Astrocyte of the spinal cord (primary cell): ENCODE measurements at regions not wholly inside any gene's neighbourhood (a gene's known extent, or its start where the extent isn't known, plus 50 kb on each side); places are given as distances from the start of the nearest gene placed in this dataset.

Experiments
- DNase-seq: peaks from one replicate; pipeline ENCODE4 v3.0.0; 2011; ENCODE audit warnings: low read depth, low spot score
- H3K4me3 ChIP-seq: 2 replicates; pipeline ENCODE4 v1.5.1; 2011; ENCODE audit warnings: low read depth, mild to moderate bottlenecking, low read length, moderate library complexity
- in situ Hi-C: cut with HindIII; loops from 2 replicates; pipeline ENCODE4 v1.10.0; 2017; ENCODE audit warnings: low sequenced_read_pairs
- TF ChIP-seq, protein P1 (sequence below): IDR thresholded peaks from 2 replicates; pipeline ENCODE4 v1.5.1; 2012; ENCODE audit warnings: low read depth, mild to moderate bottlenecking, low read length, inconsistent platforms

DNA sequence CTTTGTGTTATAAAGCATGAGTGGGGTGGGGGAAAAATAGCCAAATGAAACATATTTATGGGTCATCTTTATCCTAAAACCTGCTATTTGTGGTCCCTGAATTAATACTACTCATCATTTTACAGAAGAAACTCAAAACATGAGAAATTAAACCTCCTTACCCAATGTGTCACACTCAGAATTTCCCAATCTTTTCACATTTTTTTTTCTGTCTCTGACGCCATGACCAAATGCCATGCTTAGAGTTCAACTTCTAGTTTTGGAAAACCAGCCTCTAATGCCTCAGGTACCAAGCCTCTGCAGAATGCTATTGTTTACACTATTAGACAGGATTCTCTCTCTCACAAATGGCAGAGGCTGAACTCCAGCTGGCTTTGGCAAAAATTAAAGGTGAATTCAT is 505.5 kb upstream of the WWC1 start:
- TF ChIP-seq, protein P1, sequence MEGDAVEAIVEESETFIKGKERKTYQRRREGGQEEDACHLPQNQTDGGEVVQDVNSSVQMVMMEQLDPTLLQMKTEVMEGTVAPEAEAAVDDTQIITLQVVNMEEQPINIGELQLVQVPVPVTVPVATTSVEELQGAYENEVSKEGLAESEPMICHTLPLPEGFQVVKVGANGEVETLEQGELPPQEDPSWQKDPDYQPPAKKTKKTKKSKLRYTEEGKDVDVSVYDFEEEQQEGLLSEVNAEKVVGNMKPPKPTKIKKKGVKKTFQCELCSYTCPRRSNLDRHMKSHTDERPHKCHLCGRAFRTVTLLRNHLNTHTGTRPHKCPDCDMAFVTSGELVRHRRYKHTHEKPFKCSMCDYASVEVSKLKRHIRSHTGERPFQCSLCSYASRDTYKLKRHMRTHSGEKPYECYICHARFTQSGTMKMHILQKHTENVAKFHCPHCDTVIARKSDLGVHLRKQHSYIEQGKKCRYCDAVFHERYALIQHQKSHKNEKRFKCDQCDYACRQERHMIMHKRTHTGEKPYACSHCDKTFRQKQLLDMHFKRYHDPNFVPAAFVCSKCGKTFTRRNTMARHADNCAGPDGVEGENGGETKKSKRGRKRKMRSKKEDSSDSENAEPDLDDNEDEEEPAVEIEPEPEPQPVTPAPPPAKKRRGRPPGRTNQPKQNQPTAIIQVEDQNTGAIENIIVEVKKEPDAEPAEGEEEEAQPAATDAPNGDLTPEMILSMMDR: no peak
- DNase-seq: no peak
- H3K4me3 ChIP-seq: no peak overlapping the region
- in situ Hi-C loops: no loop called here

DNA sequence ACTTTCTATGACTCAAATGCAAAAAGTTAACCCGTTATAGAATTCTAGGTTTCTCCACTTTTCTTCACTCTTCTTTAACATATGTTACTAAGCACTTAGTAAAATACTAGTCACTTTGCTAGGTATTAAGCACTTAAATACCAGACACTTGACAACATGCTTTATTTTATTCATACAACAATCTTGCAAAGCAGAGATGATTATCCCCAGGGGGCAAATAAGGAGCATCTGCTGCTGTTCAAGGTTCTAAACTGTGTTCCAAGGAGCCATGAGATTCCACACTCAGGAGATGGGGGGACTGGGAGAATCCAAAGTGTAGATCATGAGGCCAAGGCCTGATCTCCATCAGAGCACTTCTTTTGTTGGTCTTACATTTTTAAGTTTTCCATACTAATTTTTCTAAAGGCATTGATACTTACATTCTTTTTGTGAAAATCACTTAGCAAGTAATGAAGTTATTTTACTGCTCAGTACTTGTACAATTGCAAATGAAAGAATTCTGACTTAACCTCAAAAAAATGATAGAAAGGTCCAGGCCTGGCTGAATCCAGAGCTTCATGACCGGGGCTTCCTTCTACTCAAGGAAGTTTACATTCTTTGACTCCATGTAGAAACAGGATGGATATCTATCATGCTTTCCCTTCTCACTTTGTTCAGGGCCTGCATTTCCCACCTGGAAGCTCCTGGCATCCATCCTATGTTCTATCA is 504.4 kb upstream of the WWC1 start:
- in situ Hi-C loops: no loop called here
- TF ChIP-seq, protein P1: no peak
- no peak overlapping the region for H3K4me3 ChIP-seq
- no peak for DNase-seq

DNA sequence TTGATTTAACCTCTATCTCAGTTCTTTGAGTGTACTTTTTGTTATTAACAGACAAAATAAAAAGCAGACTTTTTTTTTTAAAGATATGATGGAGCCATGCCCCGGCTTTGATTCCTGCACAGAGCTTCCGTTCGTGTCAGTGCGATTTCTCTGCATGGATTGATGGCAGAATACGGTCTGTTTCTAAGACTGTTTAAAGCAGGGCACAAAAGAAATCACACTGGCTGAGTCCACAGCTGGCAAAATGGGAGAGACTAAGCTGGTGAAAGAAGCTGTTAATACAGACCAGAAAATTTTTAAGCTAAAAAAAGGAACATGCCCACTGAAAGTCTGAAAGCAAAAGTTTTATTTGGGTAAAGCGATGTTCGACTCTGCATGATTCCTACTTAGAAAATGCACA is 501.4 kb upstream of the WWC1 start:
- H3K4me3 ChIP-seq: no peak overlapping the region
- in situ Hi-C loops: no loop called here
- no peak for DNase-seq
- TF ChIP-seq, protein P1: no peak

DNA sequence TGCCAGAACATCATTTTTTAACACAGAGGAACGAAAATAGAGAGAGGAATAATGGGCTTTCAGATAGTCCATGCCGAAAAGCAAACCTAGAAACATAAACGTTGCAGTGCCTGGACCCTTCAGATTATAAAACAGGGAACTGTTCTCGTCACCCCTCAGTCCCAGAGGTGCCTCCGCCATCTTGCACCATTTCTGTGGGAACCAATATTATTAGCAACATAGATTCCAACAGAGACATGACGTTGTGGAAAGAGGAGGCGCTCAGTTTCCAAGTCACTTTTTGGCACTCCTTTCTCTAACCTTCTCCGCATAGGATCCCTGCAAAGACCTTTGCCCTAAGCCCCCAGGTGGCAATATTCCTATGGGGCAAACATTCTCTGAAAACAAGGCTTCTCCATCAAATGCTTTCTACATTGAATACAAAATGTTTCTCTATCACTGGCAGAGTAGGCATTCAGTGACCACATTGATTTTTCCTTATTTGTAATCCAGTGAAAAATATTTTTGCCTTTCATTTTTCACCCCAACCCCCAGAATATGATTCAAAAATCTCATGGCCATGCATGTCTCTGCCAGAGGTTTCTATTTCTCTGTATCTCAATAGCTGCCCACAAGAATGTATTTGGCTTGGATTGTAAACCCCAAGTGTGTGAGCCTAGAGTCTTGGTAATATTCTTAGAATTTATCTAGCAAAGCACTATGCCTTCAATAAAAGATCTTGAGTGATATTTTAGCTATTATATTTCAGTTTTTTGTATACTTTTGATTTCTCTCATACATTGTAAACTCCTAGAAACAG is 500.8 kb upstream of the WWC1 start:
- in situ Hi-C loops: no loop called here
- TF ChIP-seq, protein P1: no peak
- DNase-seq: peak; percentile 64
- H3K4me3 ChIP-seq: no peak overlapping the region

DNA sequence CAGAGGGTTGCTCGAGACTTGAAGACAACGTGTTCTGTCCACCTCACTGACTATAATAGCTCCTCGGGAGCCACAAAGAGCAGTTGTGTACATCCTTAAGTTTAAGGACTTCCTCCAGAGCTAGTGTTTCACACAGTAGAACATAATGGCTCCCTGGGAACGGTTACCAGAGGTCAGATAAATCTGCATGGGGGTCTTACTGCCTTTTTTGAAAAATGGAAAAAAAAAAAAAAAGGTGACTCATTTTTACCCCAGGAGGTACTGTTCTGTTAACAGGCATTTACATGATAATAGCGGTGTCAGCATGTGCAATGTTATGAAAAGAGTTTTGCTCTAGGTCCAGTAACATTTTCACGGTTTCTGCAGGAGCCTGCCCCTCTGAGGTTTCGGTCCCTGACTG is 498.9 kb upstream of the WWC1 start:
- no peak overlapping the region for H3K4me3 ChIP-seq
- DNase-seq: peak; percentile 57
- in situ Hi-C loops: no loop called here
- TF ChIP-seq, protein P1: no peak

DNA sequence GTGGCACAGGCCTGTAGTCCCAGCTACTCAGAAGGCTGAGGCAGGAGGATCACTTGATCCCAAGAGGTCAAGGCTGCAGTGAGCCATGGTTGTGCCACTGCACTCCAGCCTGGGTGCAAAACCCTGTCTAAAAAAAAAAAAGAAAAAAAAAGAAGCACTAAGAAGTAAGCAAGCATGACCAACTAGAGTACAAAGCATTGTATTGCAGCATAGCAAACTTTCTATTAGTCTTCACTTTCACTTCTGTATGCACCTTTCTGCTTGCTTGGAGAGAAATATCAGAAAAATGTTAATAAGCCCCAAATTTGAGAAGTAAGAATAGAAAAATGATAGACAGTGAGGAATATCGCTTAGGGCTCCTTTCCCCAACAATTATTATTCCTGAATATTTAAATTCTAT is 497.7 kb upstream of the WWC1 start:
- TF ChIP-seq, protein P1: no peak
- no peak for DNase-seq
- no peak overlapping the region for H3K4me3 ChIP-seq
- in situ Hi-C loops: no loop called here
